ENCODE measurements at regions not wholly inside any gene's neighbourhood (a gene's known extent, or its start where the extent isn't known, plus 50 kb on each side); places are given as distances from the start of the nearest gene placed in this dataset.

DNA sequence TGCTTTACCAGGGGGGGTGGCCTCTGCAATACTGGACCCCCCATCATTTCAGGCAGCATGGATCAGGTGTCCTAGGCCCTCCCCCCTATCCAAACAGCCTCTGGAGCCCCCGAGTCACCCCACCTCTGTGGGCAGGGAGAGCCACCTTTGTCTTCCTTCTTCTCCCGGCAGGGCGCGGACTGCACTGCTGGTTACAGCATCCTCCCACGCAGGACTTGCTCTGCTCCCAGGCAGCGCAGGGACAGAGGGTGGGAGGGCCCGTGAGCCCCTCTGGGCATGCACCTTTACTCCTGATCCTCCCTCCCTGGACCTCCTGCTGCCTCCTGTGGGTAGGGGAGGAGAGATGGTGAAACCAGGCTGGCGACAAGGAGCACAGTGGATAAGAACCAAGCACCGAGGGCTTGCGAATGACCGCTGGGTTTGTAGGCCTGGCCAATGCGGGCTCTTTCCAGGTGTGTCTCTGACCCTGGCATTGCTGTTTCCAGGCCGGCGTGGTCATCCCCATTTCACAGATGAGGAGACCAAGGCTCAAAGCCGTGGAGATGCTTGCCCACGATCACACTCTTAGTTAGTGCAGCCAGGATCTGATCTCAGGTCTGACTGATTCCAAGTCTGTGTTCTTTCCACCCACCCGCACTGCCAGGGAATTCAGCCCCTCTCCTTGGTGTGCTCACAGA is 73.6 kb upstream of the TARDBP start:
- TF ChIP-seq, protein P1, sequence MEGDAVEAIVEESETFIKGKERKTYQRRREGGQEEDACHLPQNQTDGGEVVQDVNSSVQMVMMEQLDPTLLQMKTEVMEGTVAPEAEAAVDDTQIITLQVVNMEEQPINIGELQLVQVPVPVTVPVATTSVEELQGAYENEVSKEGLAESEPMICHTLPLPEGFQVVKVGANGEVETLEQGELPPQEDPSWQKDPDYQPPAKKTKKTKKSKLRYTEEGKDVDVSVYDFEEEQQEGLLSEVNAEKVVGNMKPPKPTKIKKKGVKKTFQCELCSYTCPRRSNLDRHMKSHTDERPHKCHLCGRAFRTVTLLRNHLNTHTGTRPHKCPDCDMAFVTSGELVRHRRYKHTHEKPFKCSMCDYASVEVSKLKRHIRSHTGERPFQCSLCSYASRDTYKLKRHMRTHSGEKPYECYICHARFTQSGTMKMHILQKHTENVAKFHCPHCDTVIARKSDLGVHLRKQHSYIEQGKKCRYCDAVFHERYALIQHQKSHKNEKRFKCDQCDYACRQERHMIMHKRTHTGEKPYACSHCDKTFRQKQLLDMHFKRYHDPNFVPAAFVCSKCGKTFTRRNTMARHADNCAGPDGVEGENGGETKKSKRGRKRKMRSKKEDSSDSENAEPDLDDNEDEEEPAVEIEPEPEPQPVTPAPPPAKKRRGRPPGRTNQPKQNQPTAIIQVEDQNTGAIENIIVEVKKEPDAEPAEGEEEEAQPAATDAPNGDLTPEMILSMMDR (IDR thresholded peaks at IDR 0.05) = no peak
- TF ChIP-seq POLR2A (IDR thresholded peaks at IDR 0.05) = no peak

Data from uterus (tissue), 2 donors.